ENCODE measurements at regions not wholly inside any gene's neighbourhood (a gene's known extent, or its start where the extent isn't known, plus 50 kb on each side); places are given as distances from the start of the nearest gene placed in this dataset.
"Not testable (repeated sequence)": the region's sequence is repeated elsewhere in the genome, so short reads cannot be mapped to it uniquely, and the experiment has no call there.

- not testable (repeated sequence) for TF ChIP-seq CTCF, POLR2A (IDR thresholded peaks at IDR 0.05)
These were observed 115.6 kb upstream of the TMLHE start for GRCh38 chrX:155728335-155728734.

Measured in prostate gland (tissue), 2 donors.